ENCODE measurements at regions not wholly inside any gene's neighbourhood (a gene's known extent, or its start where the extent isn't known, plus 50 kb on each side); places are given as distances from the start of the nearest gene placed in this dataset.

GRCh38 chr11:97963528-97964331, 1057.0 kb upstream of the CNTN5 start (continued):
- TF ChIP-seq ARID4B (CRISPR knock-in tag; IDR thresholded peaks at IDR 0.05) (no peak), OTX1 (CRISPR knock-in tag; IDR thresholded peaks at IDR 0.05) (0 out of 2 replicates have a peak, but pooled peaks have one; percentile 36), FOSL1 (tag; conservative IDR thresholded peaks at IDR 0.05) (peak; percentile 98), RBM39 (optimal IDR thresholded peaks at IDR 0.05; ENCODE audit: low read depth, low read length) (no peak), CBX8 (IDR thresholded peaks at IDR 0.05; ENCODE audit: borderline replicate concordance, extremely low read depth, low read depth, low read length, poor library complexity, severe bottlenecking) (no peak), CLOCK (CRISPR knock-in tag; IDR thresholded peaks at IDR 0.05; ENCODE audit: borderline replicate concordance) (peak; percentile 97), NFE2L1 (tag; IDR thresholded peaks at IDR 0.05; ENCODE audit: borderline replicate concordance, low read depth) (peak; percentile 83), GTF3C2 (IDR thresholded peaks at IDR 0.05; ENCODE audit: borderline replicate concordance, extremely low read depth, insufficient read length) (no peak), KLF6 (CRISPR knock-in tag; IDR thresholded peaks at IDR 0.05; ENCODE audit: borderline replicate concordance) (peak; percentile 99), ZNF589 (CRISPR knock-in tag; IDR thresholded peaks at IDR 0.05; ENCODE audit: low read depth) (peak; percentile 99), ZNF253 (CRISPR knock-in tag; conservative IDR thresholded peaks at IDR 0.05) (peak; percentile 86; the same call in 1 of the 2 replicates), MYC (IDR thresholded peaks at IDR 0.05; ENCODE audit: low read depth, low read length) (peak; percentile 74; the same call in 1 of the 2 replicates), MYC (CRISPR knock-in tag; IDR thresholded peaks at IDR 0.05; ENCODE audit: borderline replicate concordance, low read depth) (peak; percentile 98), NFYB (IDR thresholded peaks at IDR 0.05; ENCODE audit: extremely low read depth, insufficient read length) (no peak), MAX (CRISPR knock-in tag; IDR thresholded peaks at IDR 0.05) (peak; percentile 79)

All from K562 (cell line).